PC-3 (cell line): ENCODE measurements at regions not wholly inside any gene's neighbourhood (a gene's known extent, or its start where the extent isn't known, plus 50 kb on each side); places are given as distances from the start of the nearest gene placed in this dataset.

Experiments
- ATAC-seq: fragments of 200-7000 bp; cut with Tn5 transposase; 2 replicates; pipeline ENCODE4 v1.9.1; 2020; ENCODE audit warnings: mild to moderate bottlenecking, moderate library complexity
- BruUV-seq: library from RNA; stranded (reverse); fragments of 400-500 nt; replicated peaks from 2 replicates; lab custom pipeline; 2021; lab: Mats Ljungman, UMichigan
- CTCF ChIA-PET: fragments of 300-600 bp; sonication (Branson Sonifier 250); formaldehyde crosslinking; loops from one replicate; lab custom pipeline; 2022; ENCODE audit warnings: antibody characterized with exemption; lab: Charles Lee
- POLR2A ChIA-PET: fragments of 300-600 bp; sonication (Branson Sonifier 250); formaldehyde crosslinking; loops from one replicate; lab custom pipeline; 2022; ENCODE audit warnings: antibody characterized with exemption; ENCODE audit not compliant: unreplicated experiment; lab: Charles Lee
- DNase-seq: peaks from one replicate; pipeline ENCODE4 v3.0.0-alpha.2; 2015
- H2AFZ ChIP-seq: fragments of 300-600 bp; sonication (generic); 2 replicates; pipeline ENCODE4 v1.6.0; 2016; ENCODE audit warnings: antibody characterized with exemption, low read length
- H3F3A ChIP-seq: fragments of 300-600 bp; sonication (generic); one replicate; pipeline ENCODE4 v1.6.0; 2017; ENCODE audit warnings: antibody characterized with exemption, low read length, control low read depth, mild to moderate bottlenecking; ENCODE audit not compliant: unreplicated experiment
- H3K27ac ChIP-seq: fragments of 300-600 bp; sonication (generic); 2 replicates; pipeline ENCODE4 v1.5.1; 2016; ENCODE audit warnings: mild to moderate bottlenecking, low read length
- H3K27me3 ChIP-seq: fragments of 300-600 bp; sonication (generic); 2 replicates; pipeline ENCODE4 v1.6.1; 2016; ENCODE audit warnings: low read length, mixed read lengths
- H3K36me3 ChIP-seq: fragments of 300-600 bp; sonication (generic); 2 replicates; pipeline ENCODE4 v1.6.1; 2016; ENCODE audit warnings: low read depth, mixed run types, low read length, mixed read lengths
- H3K4me1 ChIP-seq: fragments of 300-600 bp; sonication (generic); 2 replicates; pipeline ENCODE4 v1.5.1; 2016; ENCODE audit warnings: low read length; ENCODE audit not compliant: insufficient read depth
- H3K4me2 ChIP-seq: fragments of 300-600 bp; sonication (generic); 2 replicates; pipeline ENCODE4 v1.6.0; 2016; ENCODE audit warnings: low read length
- H3K4me3 ChIP-seq: fragments of 300-600 bp; sonication (generic); 2 replicates; pipeline ENCODE4 v1.5.1; 2016; ENCODE audit warnings: mild to moderate bottlenecking, low read length, mixed read lengths
- H3K79me2 ChIP-seq: fragments of 300-600 bp; sonication (generic); 2 replicates; pipeline ENCODE4 v1.6.1; 2017; ENCODE audit warnings: low read length, mixed read lengths
- H3K9ac ChIP-seq: fragments of 300-600 bp; sonication (generic); 2 replicates; pipeline ENCODE4 v1.6.0; 2016; ENCODE audit warnings: mild to moderate bottlenecking, low read length
- H3K9me2 ChIP-seq: fragments of 300-600 bp; sonication (generic); replicated peaks from 2 replicates; pipeline ENCODE4 v1.6.1; 2016; ENCODE audit warnings: mixed run types, low read length, mixed read lengths
- H3K9me3 ChIP-seq: fragments of 300-600 bp; sonication (generic); 2 replicates; pipeline ENCODE4 v1.6.1; 2016; ENCODE audit warnings: low read length, mixed read lengths
- H4K20me1 ChIP-seq: fragments of 300-600 bp; sonication (generic); 2 replicates; pipeline ENCODE4 v1.6.1; 2016; ENCODE audit warnings: low read length, mixed read lengths
- CTCF ChIP-seq: fragments of 300-600 bp; sonication (generic); conservative IDR thresholded peaks from 2 replicates; pipeline ENCODE4 v1.5.1; 2017; ENCODE audit warnings: antibody characterized with exemption, low read depth, mild to moderate bottlenecking, low read length
- EZH2 ChIP-seq: fragments of 300-600 bp; sonication (generic); IDR thresholded peaks from one replicate; pipeline ENCODE4 v1.6.1; 2017; ENCODE audit warnings: antibody characterized with exemption, mild to moderate bottlenecking, low read length; ENCODE audit not compliant: unreplicated experiment
- EZH2phosphoT487 ChIP-seq: fragments of 300-600 bp; sonication (generic); IDR thresholded peaks from 2 replicates; pipeline ENCODE4 v1.6.1; 2018; ENCODE audit warnings: mild to moderate bottlenecking, antibody characterized with exemption, low read length, borderline replicate concordance
- intact Hi-C: fragments of 100-400 bp; cut with micrococcal nuclease; formaldehyde crosslinking; loops from 2 replicates; pipeline ENCODE4 v1.9.0; 2023

GRCh38 chr7:45979275-45980180 is 58.5 kb upstream of the IGFBP3 start:
- Histone ChIP-seq H3K4me3 (no peak overlapping the region), H3K27ac (peak overlapping the region; percentile 99), H3K9me3 (no peaks in the 10 kb centered on the region), H3K79me2 (no peaks in the 10 kb centered on the region), H4K20me1 (no peaks in the 10 kb centered on the region), H3K27me3 (no peaks in the 10 kb centered on the region), H3K9ac (peak overlapping the region; percentile 90), H3K4me1 (peaks cover 33% of the 10 kb centered on the region), H3K36me3 (no peaks in the 10 kb centered on the region), H2AFZ (no peak overlapping the region), H3K4me2 (peak overlapping the region; percentile 73), H3F3A (no peaks in the 10 kb centered on the region), H3K9me2 (no peaks in the 10 kb centered on the region)
- ATAC-seq (no peak), DNase-seq (no peak)
- no peak for TF ChIP-seq EZH2
- BruUV-seq: no TSS peak
- intact Hi-C loops: loop anchor here (2.0 kb wide), 1 partner anchor 53 kb away; no protein-coding TSS in a partner anchor
- POLR2A ChIA-PET: no interaction called here
- CTCF ChIA-PET: no interaction called here

- no peaks in the 10 kb centered on the region for H3K27me3 ChIP-seq
- DNase-seq (no peak), ATAC-seq (no peak)
- ChIA-PET POLR2A (interaction anchor here (0.7 kb wide), 1 partner anchor 29 kb away, joined by 5 read pairs; no protein-coding TSS in a partner anchor), CTCF (interaction anchor here (1.2 kb wide), 1 partner anchor 56 kb away, joined by 11 read pairs; no protein-coding TSS in a partner anchor)
- peak overlapping the region; percentile 73 for H3K4me2 ChIP-seq
- H3K9me2 ChIP-seq: no peaks in the 10 kb centered on the region
- no peaks in the 10 kb centered on the region for H3F3A ChIP-seq
- H3K27ac ChIP-seq: peak overlapping the region; percentile 99
- peak overlapping the region; percentile 28; the same call in 1 of the 2 replicates for H2AFZ ChIP-seq
- no peaks in the 10 kb centered on the region for H3K79me2 ChIP-seq
- H3K36me3 ChIP-seq: no peaks in the 10 kb centered on the region
- TSS peak; percentile 97 for BruUV-seq
- TF ChIP-seq EZH2phosphoT487: no peak
- no peak for TF ChIP-seq EZH2
- no peak for TF ChIP-seq CTCF
- H3K4me3 ChIP-seq: peak overlapping the region; percentile 31; the same call in 1 of the 2 replicates
- H3K9ac ChIP-seq: peak overlapping the region; percentile 90
- intact Hi-C loops: loop anchor here (1.0 to 2.0 kb wide), 3 partner anchors 26 to 55 kb away; no protein-coding TSS in a partner anchor
- no peaks in the 10 kb centered on the region for H3K9me3 ChIP-seq
- H4K20me1 ChIP-seq: no peaks in the 10 kb centered on the region
- H3K4me1 ChIP-seq: peaks cover 40% of the 10 kb centered on the region
Measured at GRCh38 chr7:45978731-45979211, 57.7 kb upstream of the IGFBP3 start.

GRCh38 chr7:45978010-45978681 is 57.1 kb upstream of the IGFBP3 start:
- peak; percentile 89 for ATAC-seq
- Histone ChIP-seq H3K36me3 (no peaks in the 10 kb centered on the region), H3K4me3 (peak overlapping the region; percentile 31; the same call in 1 of the 2 replicates), H3K79me2 (no peaks in the 10 kb centered on the region), H3K9ac (peak overlapping the region; percentile 90), H3K27me3 (no peaks in the 10 kb centered on the region), H4K20me1 (no peaks in the 10 kb centered on the region), H2AFZ (peak overlapping the region; percentile 33; the same call in 1 of the 2 replicates), H3K27ac (peak overlapping the region; percentile 99), H3K4me2 (peak overlapping the region; percentile 73), H3K9me3 (no peaks in the 10 kb centered on the region), H3K4me1 (peaks cover 42% of the 10 kb centered on the region), H3F3A (no peaks in the 10 kb centered on the region), H3K9me2 (no peaks in the 10 kb centered on the region)
- peak; percentile 98 for DNase-seq
- POLR2A ChIA-PET: interaction anchor here (0.6 to 0.7 kb wide), 3 partner anchors 22 to 590 kb away, joined by 4 to 5 read pairs (median 5); no protein-coding TSS in a partner anchor
- CTCF ChIA-PET: interaction anchor here (0.6 to 1.2 kb wide), 2 partner anchors 56 to 280 kb away, joined by 4 to 11 read pairs; no protein-coding TSS in a partner anchor
- BruUV-seq: no TSS peak
- intact Hi-C loops: loop anchor here (1.0 to 2.0 kb wide), 3 partner anchors 26 to 55 kb away; no protein-coding TSS in a partner anchor
- TF ChIP-seq EZH2 (no peak), CTCF (no peak), EZH2phosphoT487 (no peak)
